OCI-M1 (cell line): ENCODE measurements at regions not wholly inside any gene's neighbourhood (a gene's known extent, or its start where the extent isn't known, plus 50 kb on each side); places are given as distances from the start of the nearest gene placed in this dataset.
"Not testable (repeated sequence)": the region's sequence is repeated elsewhere in the genome, so short reads cannot be mapped to it uniquely, and the experiment has no call there.

ENCODE experiments used
- DNase-seq: peaks from one replicate; lab custom pipeline; 2025; lab: John Stamatoyannopoulos, UW

DNA sequence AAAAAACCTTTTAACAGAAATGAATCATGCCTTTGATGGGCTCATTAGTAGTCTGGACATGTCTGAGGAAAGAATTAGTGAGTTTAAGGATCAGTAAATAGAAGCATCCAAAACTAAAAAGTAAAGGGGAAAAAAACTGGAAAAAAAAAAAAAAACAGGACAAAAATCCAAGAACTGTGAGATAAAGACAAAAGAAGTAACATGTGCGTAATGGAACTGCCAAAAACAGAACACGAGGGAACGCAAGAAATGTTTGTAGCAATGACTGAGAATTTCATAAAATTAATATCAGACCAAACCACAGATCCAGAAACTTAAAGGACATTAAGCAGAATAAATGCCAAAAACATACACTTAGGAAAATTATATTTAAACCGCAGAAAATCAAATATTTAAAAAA, 77.4 kb downstream of the MS4A13 start:
- DNase-seq: no peak

DNA sequence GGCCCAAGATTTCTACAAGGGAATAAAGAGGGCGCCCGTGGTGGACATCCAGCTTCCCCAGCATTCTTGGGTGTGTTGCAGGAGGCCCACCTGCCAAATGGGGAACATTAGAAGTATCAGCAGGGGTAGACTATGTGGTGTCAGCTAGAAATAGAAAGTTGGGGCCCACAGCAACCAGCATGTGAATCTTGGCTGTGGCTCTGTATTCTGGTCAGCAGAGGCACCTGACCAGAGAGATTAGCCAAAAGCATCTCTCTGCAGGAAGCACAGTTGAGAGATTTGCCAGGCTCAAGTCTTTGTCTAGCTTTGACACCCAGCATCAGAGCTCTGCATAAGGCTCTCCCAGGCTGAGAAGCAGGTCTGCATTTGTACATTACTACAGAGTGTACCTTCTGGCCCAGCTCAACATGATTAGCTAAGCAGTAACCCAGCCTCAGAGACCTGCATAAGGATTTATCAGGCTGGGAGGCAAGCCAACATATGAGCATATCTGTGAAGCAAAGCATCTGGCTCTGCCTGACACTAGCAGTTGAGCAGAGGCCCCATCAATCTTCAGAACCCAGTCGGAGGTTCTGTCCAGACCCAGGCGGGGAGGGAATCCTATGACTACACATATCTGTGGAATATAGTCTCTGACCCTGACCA, 79.9 kb downstream of the MS4A13 start:
- DNase-seq: no peak

DNA sequence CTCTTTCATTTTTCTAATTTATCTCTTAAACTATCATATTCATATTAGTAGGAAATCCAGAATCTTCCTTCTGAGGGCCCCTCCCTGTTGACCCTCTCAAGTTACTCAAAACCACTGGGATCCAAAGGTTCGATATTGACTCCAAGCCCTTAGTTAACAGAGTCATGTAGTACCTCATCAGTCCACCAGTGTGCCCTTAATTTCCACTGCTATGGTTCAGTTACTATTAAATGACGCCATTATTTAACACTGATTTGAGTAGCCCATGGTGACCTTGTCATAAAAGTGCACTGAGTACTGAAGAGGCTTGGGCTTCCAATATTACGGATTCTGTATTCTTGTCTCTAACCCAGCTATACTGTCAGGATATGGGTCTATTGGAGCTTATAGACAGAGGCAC, 91.9 kb upstream of the MS4A8 start:
- no peak for DNase-seq

DNA sequence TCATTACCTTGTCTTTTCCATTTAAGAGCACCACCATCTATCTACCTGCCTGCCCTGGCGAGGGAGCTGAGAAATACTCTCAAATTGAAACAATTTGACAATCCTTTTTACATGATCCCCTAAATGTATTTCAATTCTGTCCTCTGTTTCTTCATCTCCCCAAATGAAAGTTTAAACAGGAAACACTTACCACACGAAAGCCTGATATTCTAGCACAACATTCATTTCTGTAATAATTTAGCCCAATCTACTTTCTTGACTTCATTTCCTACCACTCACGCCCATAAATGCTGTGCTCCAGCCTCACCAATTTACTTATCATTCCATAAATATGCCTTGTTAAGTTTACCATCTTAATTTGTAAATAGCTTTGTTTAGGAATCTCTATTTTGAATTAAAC, 89.8 kb upstream of the MS4A8 start:
- DNase-seq: no peak

DNA sequence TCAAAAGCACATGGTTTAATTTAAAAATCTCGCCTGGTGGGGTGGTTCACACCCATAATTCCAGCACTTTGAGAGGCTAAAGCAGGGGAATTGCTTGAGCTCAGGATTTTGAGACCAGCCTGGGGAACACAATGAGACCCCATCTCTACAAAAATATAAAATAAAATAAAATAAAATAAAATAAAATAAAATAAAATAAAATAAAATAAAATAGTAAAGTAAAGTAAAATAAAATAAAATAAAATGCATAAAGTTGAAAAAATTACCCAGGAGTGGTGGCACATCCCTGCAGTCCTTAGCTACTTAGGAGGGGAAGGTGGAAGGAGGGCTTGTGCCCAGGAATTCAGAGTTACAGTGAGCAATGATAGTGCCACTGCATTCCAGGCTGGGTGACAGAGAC, 88.7 kb upstream of the MS4A8 start:
- DNase-seq: no peak

DNA sequence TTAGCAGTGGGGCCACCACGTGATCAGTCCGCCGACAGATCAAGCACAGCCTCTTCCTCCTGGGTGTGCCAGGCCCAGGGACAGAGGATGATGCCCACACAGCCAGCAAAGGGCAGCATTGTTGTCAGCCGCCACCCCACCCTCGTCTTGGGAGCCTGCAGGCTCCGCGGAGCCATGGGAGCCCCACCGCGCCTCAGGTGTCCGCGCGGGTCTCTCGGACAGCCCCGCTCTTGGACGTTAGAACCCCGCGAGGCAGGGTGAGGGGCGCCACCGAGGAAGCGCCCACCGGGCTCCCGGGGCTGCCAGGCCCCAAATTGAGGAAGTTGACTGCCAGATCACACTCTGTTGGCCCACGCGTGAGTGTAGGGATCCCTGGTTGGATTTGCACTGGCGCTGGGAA, 83.9 kb upstream of the MS4A8 start:
- DNase-seq: no peak

DNA sequence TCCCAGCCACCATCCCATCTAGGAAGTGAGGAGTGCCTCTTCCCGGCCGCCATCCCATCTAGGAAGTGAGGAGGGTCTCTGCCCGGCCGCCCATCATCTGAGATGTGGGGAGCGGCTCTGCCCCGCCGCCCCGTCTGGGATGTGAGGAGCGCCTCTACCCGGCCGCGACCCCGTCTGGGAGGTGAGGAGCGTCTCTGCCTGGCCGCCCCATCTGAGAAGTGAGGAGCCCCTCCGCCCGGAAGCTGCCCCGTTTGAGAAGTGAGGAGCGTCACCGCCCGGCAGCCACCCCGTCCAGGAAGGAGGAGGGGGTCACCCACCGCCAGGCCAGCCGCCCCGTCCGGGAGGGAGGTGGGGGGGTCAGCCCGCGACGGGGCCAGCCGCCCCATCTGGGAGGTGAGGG, 77.5 kb upstream of the MS4A8 start:
- not testable (repeated sequence) for DNase-seq

DNA sequence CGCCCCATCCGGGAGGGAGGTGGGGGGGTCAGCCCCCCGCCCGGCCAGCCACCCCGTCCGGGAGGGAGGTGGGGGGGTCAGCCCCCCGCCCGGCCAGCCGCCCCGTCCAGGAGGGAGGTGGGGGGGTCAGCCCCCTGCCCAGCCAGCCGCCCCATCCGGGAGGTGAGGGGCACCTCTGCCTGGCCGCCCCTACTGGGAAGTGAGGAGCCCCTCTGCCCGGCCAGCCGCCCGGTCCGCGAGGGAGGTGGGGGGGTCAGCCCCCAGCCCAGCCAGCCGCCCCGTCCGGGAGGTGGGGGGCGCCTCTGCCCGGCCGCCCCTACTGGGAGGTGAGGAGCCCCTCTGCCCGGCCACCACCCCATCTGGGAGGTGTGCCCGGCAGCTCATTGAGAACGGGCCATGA, 76.6 kb upstream of the MS4A8 start:
- DNase-seq: not testable (repeated sequence)

DNA sequence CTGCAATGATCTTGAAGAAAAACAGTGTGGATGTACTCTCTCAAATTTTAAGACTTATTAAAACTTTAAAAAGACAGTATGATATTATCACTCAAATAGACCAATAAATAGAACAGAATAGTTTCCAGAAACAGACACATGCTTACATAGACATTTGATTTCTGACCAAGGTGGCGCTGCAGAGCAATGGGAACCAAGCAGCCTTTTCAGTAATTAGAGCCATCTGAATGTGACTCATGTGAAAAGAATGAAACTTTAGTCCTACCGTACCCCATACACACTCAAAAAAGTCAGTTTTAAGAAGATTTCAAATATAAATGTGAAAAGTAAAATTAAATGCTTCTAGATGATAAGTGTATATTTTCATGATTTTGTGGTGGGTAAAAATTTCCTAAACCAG, 74.2 kb upstream of the MS4A8 start:
- peak; percentile 27 for DNase-seq

DNA sequence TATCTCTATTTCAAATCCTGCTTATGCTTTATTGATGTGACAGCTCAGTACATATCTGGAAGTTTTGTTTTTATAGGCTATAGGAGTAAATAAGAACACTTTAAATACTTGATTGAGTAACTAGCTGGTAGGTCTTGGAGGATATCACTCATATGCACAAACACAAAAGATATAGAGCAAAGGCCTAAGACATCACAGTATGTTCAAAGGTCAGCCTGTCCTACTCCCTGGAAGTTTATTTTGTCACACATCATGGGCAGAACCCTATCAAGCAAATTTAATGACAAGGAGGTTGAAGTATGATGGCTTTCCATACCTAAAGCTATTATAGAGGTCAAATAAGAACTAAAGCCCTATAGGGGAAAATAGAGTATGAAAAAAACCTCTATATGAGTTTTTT, 70.0 kb upstream of the MS4A8 start:
- no peak for DNase-seq

DNA sequence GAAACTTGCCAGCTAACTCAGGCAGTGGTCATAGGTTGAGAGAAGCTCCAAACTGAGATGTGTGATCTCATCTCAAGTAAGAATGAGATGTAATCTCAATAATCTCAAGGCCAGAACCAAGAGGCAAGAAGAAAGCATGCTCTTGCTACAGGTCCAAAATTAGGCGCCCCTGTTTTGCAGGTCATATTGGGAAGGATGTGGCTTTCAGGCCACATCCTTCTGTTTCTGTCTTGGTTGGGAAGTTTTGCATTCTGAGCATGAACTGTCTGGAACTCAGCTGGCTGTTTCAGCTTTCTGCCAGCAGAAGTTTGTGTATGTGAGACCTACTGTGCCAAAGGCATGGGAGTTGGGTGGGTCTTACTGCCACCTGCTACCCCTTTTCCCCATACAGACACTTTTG, 67.5 kb upstream of the MS4A8 start:
- DNase-seq: no peak

DNA sequence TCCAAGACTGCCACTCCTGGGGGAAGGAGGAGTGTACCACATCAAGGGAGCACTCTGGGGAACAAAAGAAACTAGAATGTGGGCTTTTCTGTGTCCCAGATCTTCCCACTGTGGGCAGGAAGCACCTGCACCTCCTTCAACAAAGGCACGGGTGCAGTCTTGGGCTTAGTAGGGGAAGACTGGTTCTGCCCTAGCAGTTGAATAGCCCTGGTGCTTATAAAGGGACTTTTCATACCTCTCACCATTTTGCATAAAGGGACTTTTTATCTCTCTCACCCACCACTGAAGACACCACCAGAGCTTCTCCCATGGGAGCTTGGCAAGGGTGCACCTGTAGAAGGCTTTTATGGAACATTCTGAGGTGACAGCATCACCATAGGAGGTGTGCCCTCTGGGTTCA, 65.8 kb upstream of the MS4A8 start:
- no peak for DNase-seq

DNA sequence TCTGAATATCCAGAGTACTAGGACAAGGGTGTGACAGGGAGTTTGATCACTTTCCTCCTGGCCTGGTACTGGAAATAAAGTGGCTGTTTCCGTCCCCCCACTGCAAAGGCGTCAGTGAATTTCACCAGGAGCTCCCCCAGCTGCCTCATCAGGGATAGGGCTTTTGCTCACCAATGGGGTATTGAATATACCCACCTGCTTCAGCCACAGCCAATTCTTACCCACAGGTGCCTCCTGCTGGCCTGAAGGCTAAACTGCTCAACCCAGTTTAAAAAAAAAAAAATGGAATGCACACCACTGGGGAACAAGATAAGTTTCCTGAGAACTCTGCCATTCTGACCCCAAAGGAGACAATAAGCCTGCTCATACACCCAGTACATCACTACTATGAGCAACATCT, 65.3 kb upstream of the MS4A8 start:
- peak; percentile 5 for DNase-seq

DNA sequence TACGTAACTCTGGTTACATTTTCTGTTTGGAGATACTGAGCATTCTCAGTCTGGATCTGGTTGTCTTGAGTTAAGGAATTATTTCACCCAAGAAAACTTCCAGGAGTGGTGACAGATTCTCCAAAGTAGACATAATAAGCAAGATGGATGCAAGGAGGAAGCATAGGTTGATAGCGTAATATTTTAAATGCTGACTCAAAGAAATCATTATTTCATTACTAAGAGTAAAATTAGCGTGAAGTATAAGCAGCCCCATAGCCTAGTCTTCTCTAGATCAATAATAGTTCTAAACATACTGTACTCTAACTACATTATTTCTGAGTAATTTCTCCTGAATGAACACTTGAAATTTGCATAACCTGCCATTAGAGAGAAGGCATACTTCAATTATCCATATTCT, 57.5 kb upstream of the MS4A8 start:
- no peak for DNase-seq

DNA sequence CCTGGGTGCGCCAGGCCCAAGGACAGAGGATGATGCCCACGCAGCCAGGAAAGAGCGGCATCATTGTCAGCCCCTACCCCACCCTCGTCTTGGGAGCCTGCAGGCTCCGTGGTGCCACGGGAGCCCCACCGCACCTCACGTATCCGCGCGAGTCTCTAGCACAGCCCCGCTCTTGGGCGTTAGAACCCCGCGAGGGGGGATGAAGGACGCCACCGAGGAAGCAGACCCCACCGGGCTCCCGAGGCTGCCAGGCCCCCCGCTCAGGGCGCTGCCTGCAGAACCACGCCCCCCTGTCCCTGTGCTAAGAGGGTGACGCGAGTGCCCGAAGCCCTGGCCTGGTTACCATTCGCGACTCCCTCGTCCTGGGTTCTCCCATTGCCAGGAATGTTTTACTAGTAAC, 52.3 kb upstream of the MS4A8 start:
- no peak for DNase-seq
